ENCODE measurements at regions not wholly inside any gene's neighbourhood (a gene's known extent, or its start where the extent isn't known, plus 50 kb on each side); places are given as distances from the start of the nearest gene placed in this dataset.

- DNase-seq, result no peak
Measured at GRCh38 chr15:31265090-31265870, 61.4 kb upstream of the KLF13 start.

GRCh38 chr15:31265871-31266711 is 60.5 kb upstream of the KLF13 start:
- DNase-seq, result no peak

- no peak for DNase-seq
Measured at GRCh38 chr15:31266712-31267111, 59.9 kb upstream of the KLF13 start.

- no peak for DNase-seq
Measured at GRCh38 chr15:31267161-31268107, 59.2 kb upstream of the KLF13 start.

GRCh38 chr15:31268108-31268501 is 58.5 kb upstream of the KLF13 start:
- DNase-seq, result no peak

GRCh38 chr15:31268911-31269784 is 57.5 kb upstream of the KLF13 start:
- no peak for DNase-seq

- DNase-seq, result no peak
Measured at GRCh38 chr15:31269816-31270575, 56.6 kb upstream of the KLF13 start.

GRCh38 chr15:31270767-31271166 is 55.9 kb upstream of the KLF13 start:
- DNase-seq, result no peak

- no peak for DNase-seq
Measured at GRCh38 chr15:31271224-31271635, 55.4 kb upstream of the KLF13 start.

GRCh38 chr15:31271711-31272557 is 54.7 kb upstream of the KLF13 start:
- no peak for DNase-seq

GRCh38 chr15:31272558-31273257 is 53.9 kb upstream of the KLF13 start:
- DNase-seq, result no peak

- DNase-seq, result no peak
Measured at GRCh38 chr15:31273258-31273941, 53.2 kb upstream of the KLF13 start.

- no peak for DNase-seq
Measured at GRCh38 chr15:31274496-31275330, 51.9 kb upstream of the KLF13 start.

GRCh38 chr15:31275331-31276262 is 51.0 kb upstream of the KLF13 start:
- DNase-seq, result no peak

GRCh38 chr15:31276596-31277298 is 49.9 kb upstream of the KLF13 start:
- no peak for DNase-seq
